Endothelial cell of umbilical vein (primary cell): ENCODE measurements at regions not wholly inside any gene's neighbourhood (a gene's known extent, or its start where the extent isn't known, plus 50 kb on each side); places are given as distances from the start of the nearest gene placed in this dataset.

Experiments
- CTCF ChIP-seq, 2 donors: IDR thresholded peaks; 1 replicate in 1 of 2; 2 replicates in 1 of 2; pipeline ENCODE4 v1.5.1; 2011; ENCODE audit warnings: low read length in 2 of 2, mild to moderate bottlenecking in 2 of 2, moderate library complexity in 2 of 2, control low read depth in 1 of 2, inconsistent platforms in 1 of 2, low read depth in 1 of 2; ENCODE audit not compliant: insufficient read depth in 1 of 2; ENCODE audit errors: extremely low read depth in 1 of 2
- EZH2 ChIP-seq: IDR thresholded peaks from 2 replicates; pipeline ENCODE4 v1.6.1; 2012; ENCODE audit warnings: borderline replicate concordance, low read depth, mild to moderate bottlenecking, moderate library complexity, low read length, inconsistent platforms; ENCODE audit not compliant: severe bottlenecking
- JUN ChIP-seq: IDR thresholded peaks from 2 replicates; pipeline ENCODE4 v1.6.1; 2011; ENCODE audit warnings: borderline replicate concordance, low read depth; ENCODE audit not compliant: insufficient read length, insufficient read depth
- MAX ChIP-seq: IDR thresholded peaks from 2 replicates; pipeline ENCODE4 v1.6.1; 2011; ENCODE audit not compliant: insufficient read depth, insufficient read length
- MYC ChIP-seq: IDR thresholded peaks from one replicate; pipeline ENCODE4 v1.6.1; 2011; ENCODE audit warnings: mild to moderate bottlenecking, low read depth, low read length
- POLR2A ChIP-seq: IDR thresholded peaks from 2 replicates; pipeline ENCODE4 v1.6.1; 2012; ENCODE audit warnings: low read depth, mild to moderate bottlenecking, control low read depth, low read length
- POLR2AphosphoS5 ChIP-seq: IDR thresholded peaks from 2 replicates; pipeline ENCODE4 v1.6.1; 2012; ENCODE audit warnings: low read depth, mild to moderate bottlenecking, control low read depth, low read length, moderate library complexity; ENCODE audit not compliant: insufficient read depth

- no peak for TF ChIP-seq CTCF (IDR thresholded peaks at IDR 0.05; ENCODE audit: extremely low read depth in 1 of 2, insufficient read depth in 1 of 2, low read depth in 1 of 2, low read length in 2 of 2)
- no peak for TF ChIP-seq MAX
- TF ChIP-seq POLR2AphosphoS5, result no peak
- TF ChIP-seq JUN, result no peak
- TF ChIP-seq MYC, result no peak
- no peak for TF ChIP-seq POLR2A
- TF ChIP-seq EZH2, result no peak
Measured at GRCh38 chr1:114339379-114339778, 171.6 kb downstream of the TRIM33 start.
